Neural cell (in vitro differentiated cells): ENCODE measurements at regions not wholly inside any gene's neighbourhood (a gene's known extent, or its start where the extent isn't known, plus 50 kb on each side); places are given as distances from the start of the nearest gene placed in this dataset.

Experiments
- H2AFZ ChIP-seq: fragments of 200-600, 300-800 bp; sonication (generic), shearing (Covaris generic); 2 replicates; pipeline ENCODE4 v1.6.0; 2014; ENCODE audit warnings: low read depth, mild to moderate bottlenecking, antibody characterized with exemption, low read length, moderate library complexity
- H3F3A ChIP-seq: fragments of 200-600 bp; shearing (Covaris generic); 2 replicates; pipeline ENCODE4 v1.6.1; 2016; ENCODE audit warnings: mild to moderate bottlenecking, moderate library complexity, mixed read lengths, antibody characterized with exemption, low read length; ENCODE audit not compliant: insufficient read depth, poor library complexity, severe bottlenecking
- H3K27ac ChIP-seq: fragments of 200-600, 300-800 bp; sonication (generic), shearing (Covaris generic); 2 replicates; pipeline ENCODE4 v1.5.1; 2014; ENCODE audit warnings: mild to moderate bottlenecking, low read length, moderate library complexity
- H3K27me3 ChIP-seq: fragments of 300-800, 200-600 bp; sonication (generic), shearing (Covaris generic); 2 replicates; pipeline ENCODE4 v1.6.0; 2014; ENCODE audit warnings: mild to moderate bottlenecking, low read depth, low read length, moderate library complexity; ENCODE audit not compliant: insufficient read depth
- H3K36me3 ChIP-seq: fragments of 300-800, 200-600 bp; sonication (generic), shearing (Covaris generic); 2 replicates; pipeline ENCODE4 v1.5.1; 2014; ENCODE audit warnings: mild to moderate bottlenecking, antibody characterized with exemption, low read length, moderate library complexity; ENCODE audit not compliant: insufficient read depth
- H3K4me2 ChIP-seq: fragments of 300-800, 200-600 bp; sonication (generic), shearing (Covaris generic); 2 replicates; pipeline ENCODE4 v1.6.0; 2014; ENCODE audit warnings: mild to moderate bottlenecking, low read length
- H3K4me3 ChIP-seq: fragments of 300-800, 200-600 bp; sonication (generic), shearing (Covaris generic); 2 replicates; pipeline ENCODE4 v1.5.1; 2014; ENCODE audit warnings: mild to moderate bottlenecking, low read length, moderate library complexity
- H3K79me2 ChIP-seq: fragments of 200-600 bp; shearing (Covaris generic); replicated peaks from 2 replicates; pipeline ENCODE4 v1.6.0; 2014; ENCODE audit warnings: mild to moderate bottlenecking, low read length, moderate library complexity; ENCODE audit not compliant: insufficient read depth
- H3K9ac ChIP-seq: fragments of 300-800, 200-600 bp; sonication (generic), shearing (Covaris generic); 2 replicates; pipeline ENCODE4 v1.6.1; 2016; ENCODE audit warnings: mild to moderate bottlenecking, low read length, mixed read lengths
- H3K9me2 ChIP-seq: fragments of 200-600 bp; shearing (Covaris generic); 2 replicates; pipeline ENCODE4 v1.6.1; 2016; ENCODE audit warnings: mild to moderate bottlenecking, low read length, mixed read lengths; ENCODE audit not compliant: insufficient read depth
- H3K9me3 ChIP-seq: fragments of 200-600, 300-800 bp; sonication (generic), shearing (Covaris generic); 2 replicates; pipeline ENCODE4 v1.6.1; 2016; ENCODE audit warnings: mild to moderate bottlenecking, mixed run types, low read length, moderate library complexity, mixed read lengths
- H4K20me1 ChIP-seq: fragments of 200-600 bp; shearing (Covaris generic); 2 replicates; pipeline ENCODE4 v1.6.1; 2016; ENCODE audit warnings: mild to moderate bottlenecking, mixed run types; ENCODE audit not compliant: insufficient read depth
- EP300 ChIP-seq: fragments of 450-650 bp; conservative IDR thresholded peaks from 2 replicates; pipeline ENCODE4 v1.6.1; 2014; ENCODE audit warnings: antibody characterized with exemption, mild to moderate bottlenecking, moderate library complexity; ENCODE audit not compliant: poor library complexity, severe bottlenecking
- EZH2 ChIP-seq: fragments of 200-600, 300-800 bp; shearing (Covaris generic), sonication (generic); IDR thresholded peaks from 2 replicates; pipeline ENCODE4 v1.6.1; 2014; ENCODE audit warnings: antibody characterized with exemption, low read length, borderline replicate concordance, mild to moderate bottlenecking; ENCODE audit not compliant: insufficient read depth, poor library complexity, severe bottlenecking
- MXI1 ChIP-seq: fragments of 450-650 bp; conservative IDR thresholded peaks from 2 replicates; pipeline ENCODE4 v1.6.1; 2014; ENCODE audit warnings: antibody characterized with exemption, mild to moderate bottlenecking; ENCODE audit not compliant: poor library complexity, severe bottlenecking
- POLR2AphosphoS5 ChIP-seq: IDR thresholded peaks from 2 replicates; pipeline ENCODE4 v1.6.1; 2012
- SMC3 ChIP-seq: fragments of 450-650 bp; conservative IDR thresholded peaks from 2 replicates; pipeline ENCODE4 v1.6.1; 2014; ENCODE audit warnings: antibody characterized with exemption, mild to moderate bottlenecking, moderate library complexity; ENCODE audit not compliant: poor library complexity
- TAF1 ChIP-seq: IDR thresholded peaks from 2 replicates; pipeline ENCODE4 v1.6.1; 2012; ENCODE audit warnings: low read depth
- TF ChIP-seq, protein P1 (sequence below): fragments of 450-650 bp; IDR thresholded peaks from 2 replicates; pipeline ENCODE4 v1.5.1; 2014; ENCODE audit warnings: antibody characterized with exemption, mild to moderate bottlenecking, moderate library complexity; ENCODE audit not compliant: poor library complexity, severe bottlenecking
- TF ChIP-seq, protein P2 (sequence below): IDR thresholded peaks from 2 replicates; pipeline ENCODE4 v1.6.1; 2012; ENCODE audit warnings: borderline replicate concordance

- H3K36me3 ChIP-seq, result no peaks in the 10 kb centered on the region
- H3K9me2 ChIP-seq, result no peaks in the 10 kb centered on the region
- H4K20me1 ChIP-seq, result no peaks in the 10 kb centered on the region
- H3K4me3 ChIP-seq, result no peak overlapping the region
- TF ChIP-seq SMC3 (no peak), EP300 (no peak), TAF1 (no peak), EZH2 (no peak), POLR2AphosphoS5 (no peak), MXI1 (no peak)
- TF ChIP-seq, protein P1, sequence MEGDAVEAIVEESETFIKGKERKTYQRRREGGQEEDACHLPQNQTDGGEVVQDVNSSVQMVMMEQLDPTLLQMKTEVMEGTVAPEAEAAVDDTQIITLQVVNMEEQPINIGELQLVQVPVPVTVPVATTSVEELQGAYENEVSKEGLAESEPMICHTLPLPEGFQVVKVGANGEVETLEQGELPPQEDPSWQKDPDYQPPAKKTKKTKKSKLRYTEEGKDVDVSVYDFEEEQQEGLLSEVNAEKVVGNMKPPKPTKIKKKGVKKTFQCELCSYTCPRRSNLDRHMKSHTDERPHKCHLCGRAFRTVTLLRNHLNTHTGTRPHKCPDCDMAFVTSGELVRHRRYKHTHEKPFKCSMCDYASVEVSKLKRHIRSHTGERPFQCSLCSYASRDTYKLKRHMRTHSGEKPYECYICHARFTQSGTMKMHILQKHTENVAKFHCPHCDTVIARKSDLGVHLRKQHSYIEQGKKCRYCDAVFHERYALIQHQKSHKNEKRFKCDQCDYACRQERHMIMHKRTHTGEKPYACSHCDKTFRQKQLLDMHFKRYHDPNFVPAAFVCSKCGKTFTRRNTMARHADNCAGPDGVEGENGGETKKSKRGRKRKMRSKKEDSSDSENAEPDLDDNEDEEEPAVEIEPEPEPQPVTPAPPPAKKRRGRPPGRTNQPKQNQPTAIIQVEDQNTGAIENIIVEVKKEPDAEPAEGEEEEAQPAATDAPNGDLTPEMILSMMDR, result no peak
- TF ChIP-seq, protein P2, sequence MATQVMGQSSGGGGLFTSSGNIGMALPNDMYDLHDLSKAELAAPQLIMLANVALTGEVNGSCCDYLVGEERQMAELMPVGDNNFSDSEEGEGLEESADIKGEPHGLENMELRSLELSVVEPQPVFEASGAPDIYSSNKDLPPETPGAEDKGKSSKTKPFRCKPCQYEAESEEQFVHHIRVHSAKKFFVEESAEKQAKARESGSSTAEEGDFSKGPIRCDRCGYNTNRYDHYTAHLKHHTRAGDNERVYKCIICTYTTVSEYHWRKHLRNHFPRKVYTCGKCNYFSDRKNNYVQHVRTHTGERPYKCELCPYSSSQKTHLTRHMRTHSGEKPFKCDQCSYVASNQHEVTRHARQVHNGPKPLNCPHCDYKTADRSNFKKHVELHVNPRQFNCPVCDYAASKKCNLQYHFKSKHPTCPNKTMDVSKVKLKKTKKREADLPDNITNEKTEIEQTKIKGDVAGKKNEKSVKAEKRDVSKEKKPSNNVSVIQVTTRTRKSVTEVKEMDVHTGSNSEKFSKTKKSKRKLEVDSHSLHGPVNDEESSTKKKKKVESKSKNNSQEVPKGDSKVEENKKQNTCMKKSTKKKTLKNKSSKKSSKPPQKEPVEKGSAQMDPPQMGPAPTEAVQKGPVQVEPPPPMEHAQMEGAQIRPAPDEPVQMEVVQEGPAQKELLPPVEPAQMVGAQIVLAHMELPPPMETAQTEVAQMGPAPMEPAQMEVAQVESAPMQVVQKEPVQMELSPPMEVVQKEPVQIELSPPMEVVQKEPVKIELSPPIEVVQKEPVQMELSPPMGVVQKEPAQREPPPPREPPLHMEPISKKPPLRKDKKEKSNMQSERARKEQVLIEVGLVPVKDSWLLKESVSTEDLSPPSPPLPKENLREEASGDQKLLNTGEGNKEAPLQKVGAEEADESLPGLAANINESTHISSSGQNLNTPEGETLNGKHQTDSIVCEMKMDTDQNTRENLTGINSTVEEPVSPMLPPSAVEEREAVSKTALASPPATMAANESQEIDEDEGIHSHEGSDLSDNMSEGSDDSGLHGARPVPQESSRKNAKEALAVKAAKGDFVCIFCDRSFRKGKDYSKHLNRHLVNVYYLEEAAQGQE, result no peak
- H3K27ac ChIP-seq, result no peak overlapping the region
- no peak overlapping the region for H3K9ac ChIP-seq
- no peaks in the 10 kb centered on the region for H3K79me2 ChIP-seq
- no peak overlapping the region for H3K4me2 ChIP-seq
- no peaks in the 10 kb centered on the region for H3K9me3 ChIP-seq
- no peaks in the 10 kb centered on the region for H3K27me3 ChIP-seq
- no peaks in the 10 kb centered on the region for H3F3A ChIP-seq
- H2AFZ ChIP-seq, result no peak overlapping the region
Measured at GRCh38 chr2:187157046-187157445, 291.0 kb downstream of the CALCRL start.

DNA sequence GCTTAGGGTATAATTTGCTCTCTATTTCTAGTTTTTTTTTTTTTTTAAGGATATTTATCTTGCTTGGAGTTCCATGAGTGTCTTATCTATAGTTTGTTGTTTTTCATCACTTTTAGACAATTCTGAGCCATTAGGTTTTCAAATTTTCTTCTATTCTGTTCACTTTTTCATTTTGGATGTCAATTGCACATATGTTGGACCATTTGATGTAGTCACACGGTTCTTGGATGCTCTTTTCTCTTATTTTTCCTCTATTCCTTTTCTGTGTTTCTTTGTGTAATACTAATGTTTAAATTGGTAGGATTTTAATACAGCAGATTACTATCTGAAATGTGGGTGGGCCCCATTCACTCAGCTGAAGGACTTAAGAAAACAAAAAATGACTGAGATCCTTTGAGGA, 292.6 kb downstream of the CALCRL start:
- Histone ChIP-seq H3F3A (no peaks in the 10 kb centered on the region), H3K9ac (no peak overlapping the region), H3K4me2 (no peak overlapping the region), H3K79me2 (no peaks in the 10 kb centered on the region), H3K27me3 (no peaks in the 10 kb centered on the region), H3K27ac (no peak overlapping the region), H3K9me2 (no peaks in the 10 kb centered on the region), H2AFZ (no peak overlapping the region), H4K20me1 (no peaks in the 10 kb centered on the region), H3K9me3 (no peaks in the 10 kb centered on the region), H3K4me3 (no peak overlapping the region), H3K36me3 (no peaks in the 10 kb centered on the region)
- TF ChIP-seq, protein P1, result no peak
- TF ChIP-seq TAF1, result no peak
- TF ChIP-seq SMC3, result no peak
